HG03520 (cell line): ENCODE measurements at regions not wholly inside any gene's neighbourhood (a gene's known extent, or its start where the extent isn't known, plus 50 kb on each side); places are given as distances from the start of the nearest gene placed in this dataset.
"Not testable (repeated sequence)": the region's sequence is repeated elsewhere in the genome, so short reads cannot be mapped to it uniquely, and the experiment has no call there.

Experiments used
- ATAC-seq: cut with Tn5 transposase; IDR thresholded peaks from one replicate; pipeline ENCODE4 v1.9.1; 2021; ENCODE audit warnings: mild to moderate bottlenecking, moderate library complexity; ENCODE audit not compliant: unreplicated experiment

DNA sequence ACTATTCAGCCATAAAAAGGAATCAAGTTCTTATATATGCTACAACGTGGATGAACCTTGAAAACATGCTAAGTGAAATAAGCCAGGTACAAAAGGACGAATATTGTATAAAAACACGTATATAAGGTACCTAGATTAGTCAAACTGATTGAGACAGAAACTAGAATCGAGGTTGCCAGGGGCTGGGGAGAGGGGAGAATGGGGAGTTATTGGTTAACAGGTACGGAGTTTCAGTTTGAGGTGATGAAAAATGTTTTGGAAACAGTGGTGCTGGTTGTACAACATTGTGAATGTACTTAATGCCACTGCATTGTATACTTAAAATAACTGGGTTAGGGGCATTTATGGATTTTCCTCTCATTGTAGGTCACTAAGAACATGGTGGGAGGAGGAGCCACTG lies 117.0 kb upstream of the PLGLB2 start:
- ATAC-seq, result not testable (repeated sequence)

DNA sequence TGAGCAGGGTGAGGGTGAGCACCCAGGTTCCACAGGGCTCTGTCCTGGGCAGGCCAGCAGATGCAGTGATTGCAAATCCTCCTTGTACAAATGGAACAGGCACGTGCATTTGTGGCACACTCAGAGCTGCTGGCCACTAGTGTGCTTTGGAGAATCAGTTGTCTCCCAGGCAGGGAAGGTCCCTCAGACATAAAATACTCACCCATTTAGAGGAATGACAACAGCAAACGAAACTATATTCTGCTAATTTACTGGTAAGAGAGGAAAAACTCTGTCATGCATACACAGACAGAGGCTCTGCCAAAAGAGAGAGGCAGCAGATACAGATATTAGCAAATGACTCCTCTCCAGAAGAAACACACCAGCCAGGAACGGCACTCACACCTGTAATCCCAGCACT lies 116.5 kb upstream of the PLGLB2 start:
- not testable (repeated sequence) for ATAC-seq

DNA sequence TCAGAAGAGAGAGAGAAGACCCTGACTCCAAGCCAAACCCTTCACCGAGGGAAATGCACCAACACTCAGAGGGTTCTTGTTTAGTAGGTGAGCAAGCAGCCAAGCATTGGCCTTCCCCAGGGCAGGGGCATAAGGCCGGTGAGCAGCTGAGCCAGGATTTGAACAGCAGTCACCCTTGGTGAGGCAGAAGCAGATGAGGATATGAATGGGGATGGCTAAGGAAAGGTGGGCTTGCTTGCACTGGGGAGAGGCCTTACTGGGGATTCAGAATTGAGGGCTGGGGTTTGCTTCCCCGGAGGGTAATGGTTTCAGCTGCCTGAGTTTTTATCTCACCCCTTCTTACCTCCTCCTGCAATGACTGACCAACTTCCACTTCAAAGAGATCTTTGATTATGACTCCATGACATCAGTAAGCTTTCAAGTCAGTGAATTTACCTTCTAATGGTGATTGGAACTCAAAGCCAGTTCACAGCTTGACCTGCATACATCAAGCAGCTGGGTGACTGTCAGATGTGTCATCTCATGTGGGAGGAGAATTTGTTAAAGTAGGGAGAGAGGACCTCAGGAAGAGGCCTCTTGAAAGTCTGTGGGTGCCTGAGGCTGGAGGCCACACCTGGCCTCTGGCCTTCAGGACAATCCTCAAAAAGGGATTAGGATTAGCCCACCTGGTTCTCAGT lies 114.5 kb upstream of the PLGLB2 start:
- ATAC-seq, result not testable (repeated sequence)

DNA sequence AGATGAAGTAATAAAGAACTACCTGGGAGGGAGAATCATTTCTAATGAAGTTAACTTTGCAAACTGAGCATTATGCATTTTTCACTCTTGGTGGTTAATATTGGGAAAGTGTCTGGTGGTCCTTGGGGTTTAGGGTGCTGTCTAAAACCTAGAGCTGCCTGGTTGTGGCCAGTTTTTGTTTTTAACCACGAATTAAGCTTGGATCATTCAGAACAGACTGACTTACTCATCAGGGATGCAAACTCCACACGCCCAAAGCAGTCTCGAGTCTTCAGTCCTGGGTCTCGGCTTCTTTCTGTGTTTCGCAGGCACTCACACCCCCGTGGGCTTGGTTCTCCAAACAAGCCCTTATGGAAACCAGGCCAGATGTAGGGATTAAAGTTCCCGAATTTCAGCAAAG lies 113.8 kb upstream of the PLGLB2 start:
- ATAC-seq, result not testable (repeated sequence)

DNA sequence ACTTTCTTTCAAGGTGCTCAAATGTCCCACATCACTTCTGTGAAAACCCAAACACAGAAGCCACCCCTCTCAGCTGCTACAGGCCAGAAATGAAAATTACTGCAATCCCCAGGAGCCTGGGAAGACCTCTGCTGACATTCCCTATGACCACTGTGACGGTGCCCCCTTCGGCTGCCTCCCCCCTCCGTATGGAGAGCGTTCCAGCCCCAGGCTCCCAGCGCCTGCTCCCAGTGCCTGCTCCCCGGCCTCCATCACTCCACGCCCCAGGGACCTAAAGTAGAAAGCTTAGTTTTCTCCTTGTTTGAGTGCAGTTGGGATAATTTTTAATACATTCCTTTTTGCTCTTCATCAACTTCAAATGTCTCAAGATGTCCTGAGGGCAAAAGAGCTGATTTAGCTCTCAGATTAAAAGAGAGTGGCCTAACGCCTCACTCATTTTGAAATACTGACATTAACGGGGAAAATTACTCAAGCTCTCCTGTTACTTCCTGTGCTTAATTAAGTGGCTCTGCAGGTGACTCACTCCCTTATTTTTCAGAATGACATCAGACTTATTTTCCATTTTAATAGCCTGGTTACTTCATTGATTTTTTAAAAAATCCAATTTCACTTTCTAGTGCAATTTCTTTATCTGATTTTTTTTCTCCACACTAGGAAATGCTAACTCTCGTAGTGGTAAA lies 112.8 kb upstream of the PLGLB2 start:
- not testable (repeated sequence) for ATAC-seq

DNA sequence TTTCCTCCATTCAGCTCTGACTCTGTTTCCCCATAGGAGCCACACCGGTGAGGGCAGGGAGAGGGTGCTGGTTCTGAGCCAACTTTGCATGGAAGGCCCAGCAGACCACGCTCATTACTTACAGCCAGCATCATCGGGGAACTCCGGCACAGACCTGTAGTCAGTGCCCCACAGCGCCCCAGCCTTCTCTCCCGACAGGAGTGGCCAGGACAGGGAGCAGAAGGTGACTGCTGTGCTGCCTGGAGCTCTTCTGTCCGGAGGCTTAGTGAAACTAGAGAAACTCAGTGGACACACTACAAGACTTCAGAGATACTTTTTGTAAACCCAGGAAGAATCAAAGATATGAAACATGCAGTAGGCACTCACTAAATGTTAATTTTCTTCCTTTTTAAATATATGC lies 111.6 kb upstream of the PLGLB2 start:
- not testable (repeated sequence) for ATAC-seq

DNA sequence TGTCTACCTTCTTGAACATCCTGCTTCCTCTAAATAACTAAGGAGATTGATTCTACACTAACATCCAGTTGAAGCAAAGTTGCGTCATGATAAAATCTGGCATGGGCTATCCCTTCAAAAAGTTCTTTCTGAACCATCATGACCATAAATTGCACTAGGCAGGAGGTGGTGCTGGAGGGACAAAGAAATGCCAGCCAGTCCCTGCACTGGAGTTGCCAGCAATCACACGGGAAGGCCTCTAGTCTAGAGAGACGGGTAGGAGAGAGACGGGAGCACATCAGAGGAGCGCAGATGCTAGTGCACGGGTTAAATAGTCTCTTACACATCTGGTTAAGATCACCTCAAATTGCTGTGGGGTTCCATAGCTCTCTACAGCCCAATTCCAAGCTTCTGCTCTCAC lies 111.2 kb upstream of the PLGLB2 start:
- ATAC-seq, result not testable (repeated sequence)

DNA sequence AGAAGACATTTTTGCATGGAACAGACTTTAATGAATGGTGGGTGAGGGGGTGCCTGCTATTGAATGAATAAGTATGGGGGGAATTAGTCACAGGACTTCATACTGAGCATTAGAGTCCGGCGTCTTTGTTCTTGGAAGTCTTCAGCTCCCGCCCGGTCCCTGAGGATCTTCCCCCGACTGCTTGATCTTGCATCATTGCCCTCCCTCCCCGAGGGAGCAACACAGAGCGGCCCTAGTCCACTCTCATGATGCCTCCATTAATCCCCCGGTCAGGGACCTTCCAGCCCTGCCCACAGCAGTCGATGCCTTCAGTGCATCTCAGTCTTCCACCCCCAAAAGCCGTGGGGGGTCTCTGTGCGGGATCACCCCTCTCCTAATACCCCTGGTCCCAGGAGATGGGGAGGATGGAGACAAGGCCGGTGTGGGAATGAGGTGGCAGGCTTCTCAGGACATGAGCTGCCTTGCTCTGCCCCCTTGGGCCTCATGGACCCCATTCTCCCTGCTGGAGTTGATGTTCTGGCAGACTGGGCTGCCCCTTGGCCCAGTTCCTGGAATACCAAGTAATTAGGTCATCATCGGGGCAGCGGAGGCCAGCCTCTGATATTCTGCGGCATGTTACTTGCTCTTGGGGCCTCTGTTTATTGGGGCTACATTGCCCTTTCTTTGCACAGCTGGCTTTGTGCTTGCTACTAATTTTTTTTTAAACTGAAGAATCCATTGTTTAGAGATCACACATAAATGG lies 110.5 kb upstream of the PLGLB2 start:
- ATAC-seq, result not testable (repeated sequence)

DNA sequence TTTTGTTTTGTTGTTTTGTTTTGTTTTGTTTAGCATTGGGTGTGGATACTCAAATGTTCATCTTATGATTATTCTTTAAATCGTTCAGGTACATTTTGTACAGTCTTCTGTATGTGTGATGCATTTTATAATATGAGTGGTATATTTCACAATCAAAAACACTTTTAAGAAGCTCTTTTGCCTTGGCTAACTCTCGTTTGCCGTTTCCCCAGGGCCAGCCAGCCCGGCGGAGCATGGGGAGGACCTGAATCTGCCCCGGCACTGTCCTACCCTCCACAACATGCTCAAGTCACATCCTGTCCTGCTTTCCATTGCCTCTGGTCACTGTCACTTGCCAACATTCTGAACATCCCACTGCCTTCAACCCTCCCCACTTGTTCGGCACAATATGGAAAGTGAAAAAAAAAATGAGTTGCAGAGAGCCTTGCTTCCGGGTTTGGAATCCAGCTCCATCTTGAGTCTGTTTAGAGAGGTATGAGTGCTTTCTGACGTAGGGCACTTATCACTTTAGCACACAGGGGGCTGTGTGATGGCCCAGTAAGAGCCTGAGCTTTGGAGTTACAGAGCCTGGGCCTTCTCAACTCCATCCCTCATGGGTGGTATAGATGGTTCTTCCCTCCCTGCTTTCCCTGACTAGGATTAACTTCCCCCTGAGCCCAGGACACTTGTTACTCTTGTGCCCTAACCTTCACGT lies 109.6 kb upstream of the PLGLB2 start:
- not testable (repeated sequence) for ATAC-seq

DNA sequence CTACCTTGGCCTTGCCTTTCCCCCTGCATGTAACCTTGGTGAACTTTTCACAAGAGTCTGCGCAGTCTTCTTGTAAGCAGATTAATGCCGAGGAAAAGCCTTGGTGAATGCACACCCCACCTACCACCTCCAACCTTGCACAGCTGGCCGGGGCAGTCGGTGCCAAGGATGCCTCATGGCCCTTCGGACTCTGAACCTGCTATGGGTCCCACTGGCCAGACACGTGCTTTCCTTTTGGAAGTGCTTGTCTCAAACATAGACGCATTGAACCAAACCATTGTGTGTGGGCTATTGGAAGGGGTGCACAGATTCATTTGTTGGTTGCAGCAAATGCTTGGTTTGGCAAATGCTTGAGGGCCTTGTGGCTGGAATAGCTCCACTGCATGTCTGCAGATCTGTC lies 109.0 kb upstream of the PLGLB2 start:
- ATAC-seq, result not testable (repeated sequence)

DNA sequence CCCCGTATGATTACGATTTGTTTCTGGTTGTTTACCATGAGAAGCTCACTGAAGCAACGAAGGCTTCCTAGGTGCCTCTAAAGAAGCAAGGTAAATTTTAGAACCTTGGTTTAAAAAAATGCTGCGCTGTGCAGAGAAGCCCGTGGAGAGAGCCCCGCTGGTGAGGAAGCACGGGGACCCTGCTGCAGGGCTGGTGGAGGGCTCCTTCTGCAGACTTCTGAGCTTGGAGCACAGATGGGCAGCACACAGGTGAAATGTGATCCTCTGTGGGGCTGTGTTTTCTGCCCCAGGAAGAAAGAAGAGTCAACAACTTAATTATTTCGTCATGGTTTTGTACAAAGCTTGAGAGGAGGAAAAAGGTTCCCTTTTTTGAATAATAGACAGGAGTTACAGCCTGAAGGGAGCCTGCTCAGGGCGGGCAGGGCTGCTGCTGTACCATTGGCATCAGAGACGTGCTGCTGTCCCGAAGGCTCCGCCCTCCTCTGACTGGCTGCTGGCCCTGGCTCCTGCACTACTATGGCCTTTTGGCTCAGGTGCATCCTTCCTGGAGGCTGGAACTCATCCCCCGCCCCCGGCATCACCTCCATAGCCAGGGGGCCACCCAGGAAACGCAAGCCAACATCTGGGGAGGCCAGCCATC lies 108.0 kb upstream of the PLGLB2 start:
- ATAC-seq, result not testable (repeated sequence)

DNA sequence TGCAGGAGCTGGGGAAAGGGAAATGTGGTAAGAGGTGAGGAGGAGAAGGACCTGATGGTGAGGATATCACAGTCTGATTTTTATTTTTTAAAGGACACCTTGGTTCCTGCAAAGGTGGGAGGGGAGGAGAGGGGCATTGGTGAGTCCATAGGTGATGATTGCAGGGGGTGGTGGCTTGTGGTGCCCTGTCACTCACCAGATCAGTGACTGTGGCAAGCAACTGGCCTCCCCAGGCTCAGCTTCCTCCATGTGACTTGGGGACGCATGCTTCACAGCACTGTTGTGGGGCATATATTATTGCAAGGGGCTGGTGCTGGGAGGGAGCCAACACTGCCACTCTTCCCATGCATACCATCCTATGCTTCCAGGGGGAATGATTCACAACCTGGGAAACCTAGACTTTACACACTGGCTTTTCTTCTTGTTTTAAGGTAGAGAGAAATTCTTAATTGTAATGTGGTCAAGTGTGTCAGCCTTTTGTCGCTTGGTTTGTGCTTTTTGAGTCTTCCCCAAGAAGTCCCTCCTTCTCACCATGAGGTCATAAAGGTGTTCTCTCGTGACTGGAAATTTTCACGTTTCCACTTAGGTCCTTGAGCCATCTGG lies 106.8 kb upstream of the PLGLB2 start:
- ATAC-seq, result not testable (repeated sequence)

DNA sequence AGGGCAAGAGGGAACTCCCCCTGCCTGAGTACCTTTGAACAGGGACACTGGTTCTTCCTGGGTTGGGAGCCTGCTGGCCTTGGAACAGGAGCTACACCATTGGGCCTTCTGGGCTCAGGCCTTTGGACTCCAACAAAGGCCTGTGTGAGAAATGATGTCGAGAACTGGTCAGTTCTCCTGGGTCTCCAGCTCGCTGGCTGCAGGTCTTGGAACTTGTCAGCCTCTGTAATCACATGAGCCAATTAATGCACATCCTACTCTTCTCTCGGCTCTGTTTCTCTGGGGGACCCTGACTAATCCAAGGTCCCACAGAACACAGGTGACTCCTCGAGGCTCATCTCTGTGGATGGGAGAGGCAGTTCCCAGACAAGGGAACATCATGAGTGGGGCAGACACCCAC lies 104.7 kb upstream of the PLGLB2 start:
- not testable (repeated sequence) for ATAC-seq

DNA sequence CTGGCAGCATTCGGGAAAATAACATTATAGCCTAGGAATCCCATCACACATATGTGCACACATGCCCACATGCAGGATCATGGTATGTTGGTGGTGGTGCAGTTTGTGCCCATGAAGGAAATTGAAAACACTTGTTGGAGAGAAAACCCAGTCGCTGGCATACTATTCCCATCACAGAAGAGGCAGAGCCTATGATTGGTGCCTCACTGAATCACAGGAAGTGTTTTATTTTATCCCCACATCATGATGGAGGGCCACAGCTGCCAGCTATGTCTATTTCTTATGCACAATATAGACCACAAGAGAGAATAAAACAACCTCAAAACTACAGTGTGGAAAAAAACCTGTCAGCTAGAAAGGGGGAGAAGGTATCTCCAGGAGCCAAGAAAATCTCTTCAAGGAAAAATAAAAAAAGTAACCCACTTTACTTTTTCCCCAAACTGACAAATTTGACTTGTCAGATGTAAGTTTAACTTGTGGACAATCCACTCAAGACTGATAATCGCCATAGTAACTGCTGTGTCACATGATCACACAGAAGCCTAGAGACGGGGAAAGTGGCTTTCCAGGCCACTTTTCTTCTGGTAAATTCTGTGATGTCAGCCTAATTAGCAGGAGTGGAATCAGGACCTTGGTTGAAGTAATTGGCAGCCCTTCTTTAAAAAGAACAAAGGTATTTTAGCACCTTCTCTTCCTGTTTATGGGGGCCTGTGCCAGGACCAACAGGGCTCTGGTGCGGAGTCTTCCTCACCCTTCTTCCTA lies 100.0 kb upstream of the PLGLB2 start:
- ATAC-seq, result not testable (repeated sequence)

DNA sequence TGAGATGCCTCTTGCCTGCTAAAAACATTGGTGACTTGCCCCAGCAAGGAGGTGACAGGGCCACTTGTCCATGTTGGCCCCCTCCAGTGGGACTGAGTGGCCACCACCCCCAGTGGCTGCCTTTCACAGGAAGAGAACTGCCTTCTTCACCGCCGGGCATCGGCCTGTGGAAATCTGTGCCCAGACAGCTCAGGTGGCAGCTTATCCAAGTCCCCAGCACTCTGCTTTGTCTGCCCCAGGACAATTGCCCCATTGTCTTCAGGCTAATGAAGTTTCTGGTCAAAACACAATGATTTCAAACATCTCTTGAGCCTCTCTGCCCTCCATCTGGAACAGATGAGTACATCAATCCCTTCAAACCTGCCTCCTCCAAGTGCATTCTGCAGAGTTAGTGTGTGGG lies 99.1 kb upstream of the PLGLB2 start:
- not testable (repeated sequence) for ATAC-seq

DNA sequence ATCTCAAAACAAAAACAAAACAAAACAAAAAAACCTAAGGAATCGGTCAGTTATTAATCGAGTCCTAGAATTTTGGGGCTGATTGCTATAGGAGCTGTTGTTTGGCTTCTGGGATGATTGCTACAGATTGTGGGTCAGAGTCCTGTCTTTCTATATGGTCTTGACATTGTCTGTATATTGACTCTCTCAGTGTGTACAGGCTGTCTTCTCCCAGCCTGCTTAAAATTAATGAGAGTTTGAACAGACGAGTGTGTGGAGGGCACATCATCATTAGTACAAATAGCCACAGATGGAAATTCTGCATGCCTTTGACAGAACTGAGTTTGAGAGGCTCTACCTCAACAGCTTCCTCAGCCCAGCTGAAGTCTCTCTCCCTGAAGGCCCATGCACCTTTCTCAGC lies 98.0 kb upstream of the PLGLB2 start:
- ATAC-seq, result not testable (repeated sequence)

DNA sequence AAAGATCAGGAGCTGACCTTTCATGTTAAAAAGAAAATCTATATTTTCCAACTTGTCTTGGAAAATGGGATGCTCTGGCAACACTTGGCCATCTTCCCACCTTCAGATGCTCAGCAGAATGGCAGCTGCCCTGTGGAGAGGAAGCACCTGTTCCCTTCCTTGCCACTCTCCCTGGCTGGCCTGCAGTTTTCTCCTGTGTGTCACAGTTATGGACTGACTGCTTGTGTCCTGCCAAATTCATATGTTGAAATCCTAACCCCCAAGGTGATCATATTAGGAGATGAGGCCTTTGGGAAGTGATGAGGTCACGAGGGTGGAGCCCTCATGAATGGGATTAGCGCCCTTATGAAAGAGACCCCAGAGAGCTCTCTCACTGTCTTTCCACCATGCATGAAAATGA lies 97.0 kb upstream of the PLGLB2 start:
- not testable (repeated sequence) for ATAC-seq

DNA sequence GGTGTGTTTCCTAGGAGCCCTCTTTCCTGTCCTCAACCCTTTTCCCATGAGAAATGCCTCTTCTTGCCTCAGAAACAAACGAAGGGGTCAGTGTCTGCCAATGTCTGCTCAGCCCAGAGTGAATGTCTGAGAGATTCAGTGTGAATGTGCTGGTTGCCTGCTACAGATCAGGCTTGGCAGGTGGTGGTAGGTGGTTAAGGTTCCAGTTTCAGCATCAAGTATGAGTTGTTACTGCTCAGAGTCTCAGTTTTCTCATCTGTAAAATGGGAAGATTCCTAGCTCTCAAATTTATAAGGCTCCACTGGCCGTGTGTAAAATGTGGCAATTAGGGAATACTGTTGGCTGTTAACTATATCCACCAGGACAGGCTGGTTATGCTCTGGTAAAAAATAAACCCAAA lies 96.3 kb upstream of the PLGLB2 start:
- not testable (repeated sequence) for ATAC-seq

DNA sequence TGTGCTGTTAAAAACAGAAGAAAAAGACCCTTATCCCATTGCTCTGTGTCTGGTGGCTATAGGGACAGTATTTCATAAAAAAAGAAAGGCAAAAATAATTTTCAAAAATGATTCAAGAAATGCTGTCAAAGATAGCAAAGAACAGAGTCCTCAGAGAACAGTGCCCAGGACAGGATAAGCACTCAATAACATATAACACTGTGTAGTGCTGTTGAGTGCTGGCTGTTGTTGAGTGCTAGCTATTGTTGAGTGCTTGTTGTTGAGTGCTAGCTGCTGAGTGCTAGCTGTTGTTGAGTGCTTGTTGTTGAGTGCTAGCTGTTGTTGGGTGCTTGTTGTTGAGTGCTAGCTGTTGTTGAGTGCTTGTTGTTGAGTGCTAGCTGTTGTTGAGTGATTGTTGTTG lies 94.5 kb upstream of the PLGLB2 start:
- not testable (repeated sequence) for ATAC-seq
